ENCODE measurements at regions not wholly inside any gene's neighbourhood (a gene's known extent, or its start where the extent isn't known, plus 50 kb on each side); places are given as distances from the start of the nearest gene placed in this dataset.

- no peak for TF ChIP-seq CTCF (IDR thresholded peaks at IDR 0.05)
- no peak for TF ChIP-seq EZH2 (IDR thresholded peaks at IDR 0.05)
- TF ChIP-seq EZH2phosphoT487 (IDR thresholded peaks at IDR 0.05), result no peak
Measured at GRCh38 chr13:85362980-85363379, 436.2 kb downstream of the SLITRK6 start.
